Testis (tissue), 2 donors: ENCODE measurements at regions not wholly inside any gene's neighbourhood (a gene's known extent, or its start where the extent isn't known, plus 50 kb on each side); places are given as distances from the start of the nearest gene placed in this dataset.
"Not testable (repeated sequence)": the region's sequence is repeated elsewhere in the genome, so short reads cannot be mapped to it uniquely, and the experiment has no call there.

ENCODE experiments used
- POLR2A ChIP-seq: fragments of 450-650 bp; IDR thresholded peaks from one replicate; pipeline ENCODE4 v1.6.1; 2017; ENCODE audit warnings: antibody characterized with exemption, mild to moderate bottlenecking, moderate library complexity
- TF ChIP-seq, protein P1 (sequence below), 3 experiments: fragments of 450-650 bp in 2 of 3; fragments of 200-600 bp in 1 of 3; sonication (generic) in 1 of 3; IDR thresholded peaks; one replicate each; pipeline ENCODE4 v1.5.1; 2016 to 2019; ENCODE audit warnings: antibody characterized with exemption in 3 of 3, mild to moderate bottlenecking in 2 of 3, moderate library complexity in 1 of 3

DNA sequence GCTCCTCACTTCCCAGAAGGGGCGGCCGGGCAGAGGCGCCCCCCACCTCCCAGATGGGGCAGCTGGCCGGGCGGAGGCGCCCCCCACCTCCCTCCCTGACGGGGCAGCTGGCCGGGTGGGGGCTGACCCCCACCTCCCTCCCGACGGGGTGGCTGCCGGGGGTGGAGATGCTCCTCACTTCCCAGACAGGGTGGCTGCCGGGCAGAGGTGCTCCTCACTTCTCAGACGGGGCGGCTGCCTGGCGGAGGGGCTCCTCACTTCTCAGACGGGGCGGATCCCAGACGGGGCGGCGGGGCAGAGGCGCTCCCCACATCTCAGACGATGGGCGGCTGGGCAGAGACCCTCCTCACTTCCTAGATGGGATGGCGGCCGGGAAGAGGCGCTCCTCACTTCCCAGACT lies 177.4 kb upstream of the FLRT2 start:
- TF ChIP-seq, protein P1, sequence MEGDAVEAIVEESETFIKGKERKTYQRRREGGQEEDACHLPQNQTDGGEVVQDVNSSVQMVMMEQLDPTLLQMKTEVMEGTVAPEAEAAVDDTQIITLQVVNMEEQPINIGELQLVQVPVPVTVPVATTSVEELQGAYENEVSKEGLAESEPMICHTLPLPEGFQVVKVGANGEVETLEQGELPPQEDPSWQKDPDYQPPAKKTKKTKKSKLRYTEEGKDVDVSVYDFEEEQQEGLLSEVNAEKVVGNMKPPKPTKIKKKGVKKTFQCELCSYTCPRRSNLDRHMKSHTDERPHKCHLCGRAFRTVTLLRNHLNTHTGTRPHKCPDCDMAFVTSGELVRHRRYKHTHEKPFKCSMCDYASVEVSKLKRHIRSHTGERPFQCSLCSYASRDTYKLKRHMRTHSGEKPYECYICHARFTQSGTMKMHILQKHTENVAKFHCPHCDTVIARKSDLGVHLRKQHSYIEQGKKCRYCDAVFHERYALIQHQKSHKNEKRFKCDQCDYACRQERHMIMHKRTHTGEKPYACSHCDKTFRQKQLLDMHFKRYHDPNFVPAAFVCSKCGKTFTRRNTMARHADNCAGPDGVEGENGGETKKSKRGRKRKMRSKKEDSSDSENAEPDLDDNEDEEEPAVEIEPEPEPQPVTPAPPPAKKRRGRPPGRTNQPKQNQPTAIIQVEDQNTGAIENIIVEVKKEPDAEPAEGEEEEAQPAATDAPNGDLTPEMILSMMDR (IDR thresholded peaks at IDR 0.05): not testable (repeated sequence)
- not testable (repeated sequence) for TF ChIP-seq POLR2A
